ENCODE measurements at regions not wholly inside any gene's neighbourhood (a gene's known extent, or its start where the extent isn't known, plus 50 kb on each side); places are given as distances from the start of the nearest gene placed in this dataset.
"Not testable (repeated sequence)": the region's sequence is repeated elsewhere in the genome, so short reads cannot be mapped to it uniquely, and the experiment has no call there.

DNA sequence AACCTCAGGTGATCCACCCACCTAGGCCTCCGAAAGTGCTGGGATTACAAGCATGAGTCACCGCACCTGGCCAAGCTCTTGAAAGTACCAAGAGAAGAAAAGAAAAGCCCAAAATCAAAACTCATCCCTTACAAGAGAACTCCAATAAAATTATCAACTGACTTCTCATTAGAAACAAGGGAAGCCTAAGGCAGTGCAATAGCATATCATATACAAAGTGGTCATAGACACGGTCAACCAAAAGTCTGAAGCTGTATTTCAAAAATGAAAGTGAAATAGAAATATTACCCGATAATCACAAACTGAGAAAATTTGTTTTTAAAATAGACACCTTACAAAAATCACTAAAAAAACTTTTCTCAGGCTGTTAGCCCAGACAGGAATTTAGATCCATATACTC is 1321.1 kb upstream of the GJE1 start:
- no peak overlapping the region for H3K4me3 ChIP-seq (ENCODE audit: low read length)
- DNase-seq (ENCODE audit: low read depth, low spot score) = no peak
- WGBS (ENCODE audit: insufficient coverage, insufficient read length) = no CpG with 5 or more reads among the region's 4 CpGs
- H3K27me3 ChIP-seq (ENCODE audit: control insufficient read depth, insufficient read depth, low read length) = no peaks in the 10 kb centered on the region
- H3K36me3 ChIP-seq (ENCODE audit: control insufficient read depth, insufficient read depth, low read length) = no peaks in the 10 kb centered on the region
- H3K9me3 ChIP-seq (ENCODE audit: control insufficient read depth, insufficient read depth, low read length) = no peaks in the 10 kb centered on the region
- H3K4me1 ChIP-seq (ENCODE audit: control insufficient read depth, insufficient read depth, low read length) = no peaks in the 10 kb centered on the region
- no peak overlapping the region for H3K27ac ChIP-seq (ENCODE audit: low read length)

GRCh38 chr6:140809694-140810101 is 1323.0 kb upstream of the GJE1 start:
- Histone ChIP-seq H3K4me1 (ENCODE audit: control insufficient read depth, insufficient read depth, low read length) (no peaks in the 10 kb centered on the region), H3K4me3 (ENCODE audit: low read length) (no peak overlapping the region), H3K36me3 (ENCODE audit: control insufficient read depth, insufficient read depth, low read length) (no peaks in the 10 kb centered on the region), H3K27ac (ENCODE audit: low read length) (no peak overlapping the region), H3K9me3 (ENCODE audit: control insufficient read depth, insufficient read depth, low read length) (no peaks in the 10 kb centered on the region), H3K27me3 (ENCODE audit: control insufficient read depth, insufficient read depth, low read length) (no peaks in the 10 kb centered on the region)
- WGBS (ENCODE audit: insufficient coverage, insufficient read length) = no CpG with 5 or more reads among the region's 3 CpGs
- no peak for DNase-seq (ENCODE audit: low read depth, low spot score)

DNA sequence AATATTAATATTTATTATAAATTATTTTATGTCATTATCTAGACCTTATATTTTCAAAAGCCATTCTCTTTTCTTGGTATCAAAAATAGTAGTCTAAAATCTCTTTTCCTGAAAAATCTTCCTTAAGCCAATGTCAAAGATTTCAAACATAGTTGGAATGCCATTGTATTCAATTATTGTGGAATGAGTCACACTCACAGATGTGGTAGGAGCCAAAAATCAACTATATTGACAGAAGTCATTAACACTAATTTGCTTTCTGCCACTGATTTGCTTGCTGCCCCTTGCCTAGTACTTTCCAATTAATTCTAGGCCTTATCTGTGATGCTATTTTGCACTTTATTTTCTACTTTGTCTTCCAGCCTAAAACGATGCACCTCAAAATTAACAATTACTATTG is 1326.3 kb upstream of the GJE1 start:
- no CpG with 5 or more reads among the region's 1 CpG for WGBS (ENCODE audit: insufficient coverage, insufficient read length)
- no peak for DNase-seq (ENCODE audit: low read depth, low spot score)
- Histone ChIP-seq H3K4me3 (ENCODE audit: low read length) (no peak overlapping the region), H3K9me3 (ENCODE audit: control insufficient read depth, insufficient read depth, low read length) (no peaks in the 10 kb centered on the region), H3K4me1 (ENCODE audit: control insufficient read depth, insufficient read depth, low read length) (no peaks in the 10 kb centered on the region), H3K27me3 (ENCODE audit: control insufficient read depth, insufficient read depth, low read length) (no peaks in the 10 kb centered on the region), H3K36me3 (ENCODE audit: control insufficient read depth, insufficient read depth, low read length) (no peaks in the 10 kb centered on the region), H3K27ac (ENCODE audit: low read length) (no peak overlapping the region)

DNA sequence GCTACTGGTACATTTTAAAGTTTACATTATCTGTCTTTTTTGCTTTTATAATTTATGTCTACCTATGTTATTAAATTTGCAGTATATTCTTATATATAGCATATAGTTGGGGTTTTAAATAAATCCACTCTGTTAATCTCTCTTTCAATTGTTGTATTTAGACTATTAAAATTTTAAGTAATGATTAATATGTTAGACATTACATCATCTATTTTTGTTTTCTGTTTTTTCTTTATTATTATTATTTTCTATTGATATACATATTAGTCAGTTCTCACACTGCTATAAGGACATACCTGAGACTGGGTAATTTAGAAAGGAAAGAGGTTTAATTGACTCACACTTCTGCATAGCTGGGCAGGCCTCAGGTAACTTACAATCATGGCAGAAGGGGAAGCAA is 1338.2 kb upstream of the GJE1 start:
- Histone ChIP-seq H3K27me3 (ENCODE audit: control insufficient read depth, insufficient read depth, low read length) (no peaks in the 10 kb centered on the region), H3K4me1 (ENCODE audit: control insufficient read depth, insufficient read depth, low read length) (no peaks in the 10 kb centered on the region), H3K4me3 (ENCODE audit: low read length) (no peak overlapping the region), H3K36me3 (ENCODE audit: control insufficient read depth, insufficient read depth, low read length) (no peaks in the 10 kb centered on the region), H3K9me3 (ENCODE audit: control insufficient read depth, insufficient read depth, low read length) (no peaks in the 10 kb centered on the region), H3K27ac (ENCODE audit: low read length) (no peak overlapping the region)
- DNase-seq (ENCODE audit: low read depth, low spot score) = no peak

DNA sequence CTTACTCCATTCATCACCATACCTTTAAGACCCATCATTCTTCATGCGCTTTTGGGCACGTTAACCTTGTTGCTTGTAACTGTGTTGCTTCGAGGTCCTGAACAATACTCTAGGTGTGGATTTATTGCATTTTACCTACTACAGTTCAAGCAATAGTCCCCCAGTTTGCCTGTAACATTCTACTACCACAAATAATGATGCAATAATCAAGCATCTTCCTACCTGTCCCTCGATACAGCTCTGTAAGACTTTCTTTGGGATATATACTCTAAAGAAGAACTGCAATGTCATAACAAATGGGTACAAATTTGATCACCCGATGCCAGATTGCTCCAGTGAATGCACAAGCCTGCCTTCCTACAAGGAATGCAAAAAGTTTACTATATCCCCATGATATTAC is 1342.6 kb upstream of the GJE1 start:
- no peaks in the 10 kb centered on the region for H3K36me3 ChIP-seq (ENCODE audit: control insufficient read depth, insufficient read depth, low read length)
- no CpG with 5 or more reads among the region's 5 CpGs for WGBS (ENCODE audit: insufficient coverage, insufficient read length)
- no peak for DNase-seq (ENCODE audit: low read depth, low spot score)

DNA sequence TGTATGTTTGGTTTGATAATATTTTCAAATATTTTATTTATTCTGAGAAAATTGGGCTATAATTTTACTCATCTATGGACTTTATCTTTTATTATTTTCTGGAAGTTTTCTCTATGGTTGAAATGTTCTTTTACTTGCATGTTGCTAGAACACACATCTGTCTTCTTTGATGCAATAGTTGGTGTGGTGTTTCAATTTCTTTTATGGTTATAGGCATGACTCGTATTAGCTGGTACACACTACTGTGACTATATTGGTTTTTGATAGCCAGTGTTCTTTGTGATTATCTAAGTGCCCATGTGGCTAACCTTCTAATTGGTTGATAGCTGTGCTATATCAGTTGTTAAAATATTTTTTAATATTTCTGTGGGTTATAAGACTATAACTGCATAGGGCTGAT is 1343.3 kb upstream of the GJE1 start:
- Histone ChIP-seq H3K9me3 (ENCODE audit: control insufficient read depth, insufficient read depth, low read length) (no peaks in the 10 kb centered on the region), H3K4me3 (ENCODE audit: low read length) (no peak overlapping the region), H3K27ac (ENCODE audit: low read length) (no peak overlapping the region), H3K4me1 (ENCODE audit: control insufficient read depth, insufficient read depth, low read length) (no peaks in the 10 kb centered on the region), H3K27me3 (ENCODE audit: control insufficient read depth, insufficient read depth, low read length) (no peaks in the 10 kb centered on the region), H3K36me3 (ENCODE audit: control insufficient read depth, insufficient read depth, low read length) (no peaks in the 10 kb centered on the region)
- WGBS (ENCODE audit: insufficient coverage, insufficient read length) = no CpG with 5 or more reads among the region's 1 CpG
- DNase-seq (ENCODE audit: low read depth, low spot score) = no peak

More for the DNA sequence above, 1342.6 kb upstream of the GJE1 start:
- H3K27me3 ChIP-seq (ENCODE audit: control insufficient read depth, insufficient read depth, low read length) = no peaks in the 10 kb centered on the region
- H3K4me1 ChIP-seq (ENCODE audit: control insufficient read depth, insufficient read depth, low read length) = no peaks in the 10 kb centered on the region
- no peak overlapping the region for H3K4me3 ChIP-seq (ENCODE audit: low read length)
- no peak overlapping the region for H3K27ac ChIP-seq (ENCODE audit: low read length)
- H3K9me3 ChIP-seq (ENCODE audit: control insufficient read depth, insufficient read depth, low read length) = no peaks in the 10 kb centered on the region

GRCh38 chr6:140785926-140786325 is 1346.8 kb upstream of the GJE1 start:
- no peaks in the 10 kb centered on the region for H3K36me3 ChIP-seq (ENCODE audit: control insufficient read depth, insufficient read depth, low read length)
- no peaks in the 10 kb centered on the region for H3K27me3 ChIP-seq (ENCODE audit: control insufficient read depth, insufficient read depth, low read length)
- WGBS (ENCODE audit: insufficient coverage, insufficient read length) = no CpG with 5 or more reads among the region's 1 CpG
- H3K9me3 ChIP-seq (ENCODE audit: control insufficient read depth, insufficient read depth, low read length) = no peaks in the 10 kb centered on the region
- no peak overlapping the region for H3K27ac ChIP-seq (ENCODE audit: low read length)
- no peaks in the 10 kb centered on the region for H3K4me1 ChIP-seq (ENCODE audit: control insufficient read depth, insufficient read depth, low read length)
- H3K4me3 ChIP-seq (ENCODE audit: low read length) = no peak overlapping the region
- DNase-seq (ENCODE audit: low read depth, low spot score) = no peak

GRCh38 chr6:140784573-140784972 is 1348.2 kb upstream of the GJE1 start:
- WGBS (ENCODE audit: insufficient coverage, insufficient read length) = no CpG with 5 or more reads among the region's 2 CpGs

DNA sequence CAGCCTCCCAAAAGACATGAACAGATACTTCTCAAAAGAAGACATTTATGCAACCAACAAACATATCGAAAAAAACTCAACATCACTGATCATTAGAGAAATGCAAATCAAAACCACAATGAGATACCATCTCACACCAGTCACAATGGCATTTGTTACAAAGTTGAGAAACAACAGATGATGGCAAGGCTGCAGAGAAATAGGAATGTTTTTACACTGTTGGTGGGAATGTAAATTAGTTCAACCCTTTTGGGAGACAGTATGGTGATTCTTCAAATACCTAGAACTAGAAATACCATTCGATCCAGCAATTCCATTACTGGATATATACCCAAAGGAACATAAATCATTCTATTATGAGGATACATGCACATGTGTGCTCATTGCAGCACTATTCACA is 1349.2 kb upstream of the GJE1 start:
- DNase-seq (ENCODE audit: low read depth, low spot score); H3K27me3 ChIP-seq (ENCODE audit: control insufficient read depth, insufficient read depth, low read length); H3K27ac ChIP-seq (ENCODE audit: low read length); H3K36me3 ChIP-seq (ENCODE audit: control insufficient read depth, insufficient read depth, low read length); H3K9me3 ChIP-seq (ENCODE audit: control insufficient read depth, insufficient read depth, low read length); H3K4me3 ChIP-seq (ENCODE audit: low read length); H3K4me1 ChIP-seq (ENCODE audit: control insufficient read depth, insufficient read depth, low read length): not testable (repeated sequence)
- WGBS (ENCODE audit: insufficient coverage, insufficient read length) = no CpG with 5 or more reads among the region's 2 CpGs

More at GRCh38 chr6:140784573-140784972, 1348.2 kb upstream of the GJE1 start:
- H3K27ac ChIP-seq (ENCODE audit: low read length) = no peak overlapping the region
- H3K27me3 ChIP-seq (ENCODE audit: control insufficient read depth, insufficient read depth, low read length) = no peaks in the 10 kb centered on the region
- H3K9me3 ChIP-seq (ENCODE audit: control insufficient read depth, insufficient read depth, low read length) = no peaks in the 10 kb centered on the region
- H3K36me3 ChIP-seq (ENCODE audit: control insufficient read depth, insufficient read depth, low read length) = no peaks in the 10 kb centered on the region
- H3K4me3 ChIP-seq (ENCODE audit: low read length) = no peak overlapping the region
- no peaks in the 10 kb centered on the region for H3K4me1 ChIP-seq (ENCODE audit: control insufficient read depth, insufficient read depth, low read length)
- no peak for DNase-seq (ENCODE audit: low read depth, low spot score)

- no peaks in the 10 kb centered on the region for H3K36me3 ChIP-seq (ENCODE audit: control insufficient read depth, insufficient read depth, low read length)
- H3K27me3 ChIP-seq (ENCODE audit: control insufficient read depth, insufficient read depth, low read length) = no peaks in the 10 kb centered on the region
- WGBS (ENCODE audit: insufficient coverage, insufficient read length) = no CpG with 5 or more reads among the region's 1 CpG
Observed at GRCh38 chr6:140782941-140783340, 1349.8 kb upstream of the GJE1 start.

GRCh38 chr6:140779991-140780596 is 1352.6 kb upstream of the GJE1 start:
- H3K4me1 ChIP-seq (ENCODE audit: control insufficient read depth, insufficient read depth, low read length) = no peaks in the 10 kb centered on the region
- no peak overlapping the region for H3K4me3 ChIP-seq (ENCODE audit: low read length)
- H3K9me3 ChIP-seq (ENCODE audit: control insufficient read depth, insufficient read depth, low read length) = no peaks in the 10 kb centered on the region
- H3K27ac ChIP-seq (ENCODE audit: low read length) = no peak overlapping the region
- H3K27me3 ChIP-seq (ENCODE audit: control insufficient read depth, insufficient read depth, low read length) = no peaks in the 10 kb centered on the region
- H3K36me3 ChIP-seq (ENCODE audit: control insufficient read depth, insufficient read depth, low read length) = no peaks in the 10 kb centered on the region
- DNase-seq (ENCODE audit: low read depth, low spot score) = no peak
- WGBS (ENCODE audit: insufficient coverage, insufficient read length) = no CpG with 5 or more reads among the region's 5 CpGs

More at GRCh38 chr6:140782941-140783340, 1349.8 kb upstream of the GJE1 start:
- DNase-seq (ENCODE audit: low read depth, low spot score) = no peak
- Histone ChIP-seq H3K27ac (ENCODE audit: low read length) (no peak overlapping the region), H3K4me3 (ENCODE audit: low read length) (no peak overlapping the region), H3K9me3 (ENCODE audit: control insufficient read depth, insufficient read depth, low read length) (no peaks in the 10 kb centered on the region), H3K4me1 (ENCODE audit: control insufficient read depth, insufficient read depth, low read length) (no peaks in the 10 kb centered on the region)

Measured in iPS DF 6.9 (cell line).